ENCODE measurements at regions not wholly inside any gene's neighbourhood (a gene's known extent, or its start where the extent isn't known, plus 50 kb on each side); places are given as distances from the start of the nearest gene placed in this dataset.

DNA sequence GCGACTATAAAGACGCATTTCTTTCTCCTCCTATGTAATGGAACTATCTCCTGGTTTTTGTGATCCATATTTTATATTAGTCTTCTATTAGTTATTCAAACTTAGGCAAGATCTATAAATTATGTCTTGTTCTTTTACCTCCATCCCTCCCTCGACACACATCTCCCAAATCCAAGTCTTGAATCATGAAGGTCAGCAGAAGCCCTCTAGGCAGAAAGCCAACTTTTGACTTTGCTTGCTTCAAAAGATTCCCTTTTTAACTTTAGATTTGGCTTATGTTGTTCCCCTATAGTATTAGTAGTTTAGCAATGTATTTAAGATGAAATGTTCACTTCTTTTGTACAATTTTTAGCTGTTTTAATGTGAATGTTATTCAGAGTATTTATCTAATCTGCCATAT, 689.8 kb downstream of the SLC6A15 start:
- Histone ChIP-seq H3K9me3 (ENCODE audit: insufficient read depth, low read depth, low read length) (no peaks in the 10 kb centered on the region), H3K9ac (ENCODE audit: low read depth, low read length) (no peak overlapping the region), H3K36me3 (ENCODE audit: insufficient read depth, low read length) (no peaks in the 10 kb centered on the region), H3K27me3 (ENCODE audit: insufficient read depth, low read length) (no peaks in the 10 kb centered on the region), H3K4me1 (ENCODE audit: insufficient read depth, low read length) (no peaks in the 10 kb centered on the region), H3K27ac (ENCODE audit: low read depth, low read length) (no peak overlapping the region), H3K4me3 (ENCODE audit: low read length) (no peak overlapping the region)
- 96% methylated on average over 1 of the region's 3 CpGs for WGBS

- no peak overlapping the region for H3K9ac ChIP-seq (ENCODE audit: low read depth, low read length)
- H3K36me3 ChIP-seq (ENCODE audit: insufficient read depth, low read length), result no peaks in the 10 kb centered on the region
- H3K27me3 ChIP-seq (ENCODE audit: insufficient read depth, low read length), result no peaks in the 10 kb centered on the region
- H3K27ac ChIP-seq (ENCODE audit: low read depth, low read length), result no peak overlapping the region
- no peaks in the 10 kb centered on the region for H3K4me1 ChIP-seq (ENCODE audit: insufficient read depth, low read length)
- no CpG with 5 or more reads among the region's 1 CpG for WGBS
- no peak overlapping the region for H3K4me3 ChIP-seq (ENCODE audit: low read length)
- H3K9me3 ChIP-seq (ENCODE audit: insufficient read depth, low read depth, low read length), result no peaks in the 10 kb centered on the region
Measured at GRCh38 chr12:84218406-84218805, 694.2 kb downstream of the SLC6A15 start.

GRCh38 chr12:84201976-84202375, 710.6 kb downstream of the SLC6A15 start:
- H3K36me3 ChIP-seq (ENCODE audit: insufficient read depth, low read length), result no peaks in the 10 kb centered on the region
- H3K4me1 ChIP-seq (ENCODE audit: insufficient read depth, low read length), result no peaks in the 10 kb centered on the region
- no peaks in the 10 kb centered on the region for H3K27me3 ChIP-seq (ENCODE audit: insufficient read depth, low read length)
- H3K4me3 ChIP-seq (ENCODE audit: low read length), result no peak overlapping the region
- 96% methylated on average over 2 of the region's 2 CpGs for WGBS
- H3K9me3 ChIP-seq (ENCODE audit: insufficient read depth, low read depth, low read length), result no peaks in the 10 kb centered on the region
- H3K9ac ChIP-seq (ENCODE audit: low read depth, low read length), result no peak overlapping the region
- H3K27ac ChIP-seq (ENCODE audit: low read depth, low read length), result no peak overlapping the region

DNA sequence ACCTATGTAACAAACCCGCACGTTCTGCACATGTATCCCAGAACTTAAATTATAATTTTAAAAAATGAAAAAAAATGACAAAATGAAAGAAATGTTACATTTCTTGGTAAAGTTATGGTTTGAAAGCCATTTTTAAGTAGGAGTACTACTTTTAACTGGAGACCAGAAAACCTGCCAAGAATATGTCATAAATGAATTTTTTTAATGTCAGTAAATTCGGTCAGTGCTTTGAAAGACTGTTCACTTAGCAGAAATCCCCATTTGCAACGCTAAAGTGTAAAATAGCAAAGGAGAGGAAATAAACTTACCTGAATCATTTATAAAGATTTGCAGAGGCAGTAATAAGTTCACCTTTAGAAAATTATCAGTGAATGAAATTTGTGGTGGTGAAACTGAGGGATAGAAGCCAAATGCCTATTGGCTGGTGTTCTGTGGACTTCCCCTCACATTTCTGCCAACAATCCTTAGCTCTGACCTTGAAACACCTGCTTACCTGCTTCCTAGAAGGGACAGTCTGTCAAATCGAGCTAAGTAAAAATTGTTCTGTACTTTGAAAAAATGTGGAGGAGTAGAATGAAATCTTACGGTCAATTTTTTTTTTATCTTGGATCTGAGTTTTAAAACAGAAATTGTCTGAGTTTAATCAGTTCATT, 714.2 kb downstream of the SLC6A15 start:
- Histone ChIP-seq H3K4me1 (ENCODE audit: insufficient read depth, low read length) (no peaks in the 10 kb centered on the region), H3K27ac (ENCODE audit: low read depth, low read length) (no peak overlapping the region), H3K27me3 (ENCODE audit: insufficient read depth, low read length) (no peaks in the 10 kb centered on the region), H3K9me3 (ENCODE audit: insufficient read depth, low read depth, low read length) (no peaks in the 10 kb centered on the region), H3K36me3 (ENCODE audit: insufficient read depth, low read length) (no peaks in the 10 kb centered on the region), H3K9ac (ENCODE audit: low read depth, low read length) (no peak overlapping the region), H3K4me3 (ENCODE audit: low read length) (no peak overlapping the region)
- 96% methylated on average over 4 of the region's 6 CpGs for WGBS

GRCh38 chr12:84191779-84192178, 720.8 kb downstream of the SLC6A15 start:
- H3K27ac ChIP-seq (ENCODE audit: low read depth, low read length), result no peak overlapping the region
- 71% methylated on average over 3 of the region's 3 CpGs for whole genome bisulfite sequencing
- H3K4me3 ChIP-seq (ENCODE audit: low read length), result no peak overlapping the region
- no peaks in the 10 kb centered on the region for H3K9me3 ChIP-seq (ENCODE audit: insufficient read depth, low read depth, low read length)
- no peak overlapping the region for H3K9ac ChIP-seq (ENCODE audit: low read depth, low read length)
- no peaks in the 10 kb centered on the region for H3K36me3 ChIP-seq (ENCODE audit: insufficient read depth, low read length)
- no peaks in the 10 kb centered on the region for H3K27me3 ChIP-seq (ENCODE audit: insufficient read depth, low read length)
- H3K4me1 ChIP-seq (ENCODE audit: insufficient read depth, low read length), result no peaks in the 10 kb centered on the region

- no peak overlapping the region for H3K4me3 ChIP-seq (ENCODE audit: low read length)
- H3K9ac ChIP-seq (ENCODE audit: low read depth, low read length), result no peak overlapping the region
- no peak overlapping the region for H3K27ac ChIP-seq (ENCODE audit: low read depth, low read length)
- WGBS, result 100% methylated on average over 1 of the region's 1 CpG
- H3K36me3 ChIP-seq (ENCODE audit: insufficient read depth, low read length), result no peaks in the 10 kb centered on the region
- no peaks in the 10 kb centered on the region for H3K9me3 ChIP-seq (ENCODE audit: insufficient read depth, low read depth, low read length)
- H3K4me1 ChIP-seq (ENCODE audit: insufficient read depth, low read length), result no peaks in the 10 kb centered on the region
- no peaks in the 10 kb centered on the region for H3K27me3 ChIP-seq (ENCODE audit: insufficient read depth, low read length)
Measured at GRCh38 chr12:84186433-84186832, 726.2 kb downstream of the SLC6A15 start.

- H3K4me1 ChIP-seq (ENCODE audit: insufficient read depth, low read length), result no peaks in the 10 kb centered on the region
- no peak overlapping the region for H3K9ac ChIP-seq (ENCODE audit: low read depth, low read length)
- H3K27ac ChIP-seq (ENCODE audit: low read depth, low read length), result no peak overlapping the region
- no peaks in the 10 kb centered on the region for H3K36me3 ChIP-seq (ENCODE audit: insufficient read depth, low read length)
- no peaks in the 10 kb centered on the region for H3K27me3 ChIP-seq (ENCODE audit: insufficient read depth, low read length)
- 98% methylated on average over 2 of the region's 2 CpGs for WGBS
- no peaks in the 10 kb centered on the region for H3K9me3 ChIP-seq (ENCODE audit: insufficient read depth, low read depth, low read length)
- no peak overlapping the region for H3K4me3 ChIP-seq (ENCODE audit: low read length)
Measured at GRCh38 chr12:84183576-84183975, 729.0 kb downstream of the SLC6A15 start.

- no peaks in the 10 kb centered on the region for H3K27me3 ChIP-seq (ENCODE audit: insufficient read depth, low read length)
- no peak overlapping the region for H3K4me3 ChIP-seq (ENCODE audit: low read length)
- H3K9ac ChIP-seq (ENCODE audit: low read depth, low read length), result no peak overlapping the region
- WGBS, result 96% methylated on average over 5 of the region's 5 CpGs
- no peaks in the 10 kb centered on the region for H3K4me1 ChIP-seq (ENCODE audit: insufficient read depth, low read length)
- H3K27ac ChIP-seq (ENCODE audit: low read depth, low read length), result no peak overlapping the region
- no peaks in the 10 kb centered on the region for H3K9me3 ChIP-seq (ENCODE audit: insufficient read depth, low read depth, low read length)
- no peaks in the 10 kb centered on the region for H3K36me3 ChIP-seq (ENCODE audit: insufficient read depth, low read length)
Measured at GRCh38 chr12:84174115-84174514, 738.5 kb downstream of the SLC6A15 start.

DNA sequence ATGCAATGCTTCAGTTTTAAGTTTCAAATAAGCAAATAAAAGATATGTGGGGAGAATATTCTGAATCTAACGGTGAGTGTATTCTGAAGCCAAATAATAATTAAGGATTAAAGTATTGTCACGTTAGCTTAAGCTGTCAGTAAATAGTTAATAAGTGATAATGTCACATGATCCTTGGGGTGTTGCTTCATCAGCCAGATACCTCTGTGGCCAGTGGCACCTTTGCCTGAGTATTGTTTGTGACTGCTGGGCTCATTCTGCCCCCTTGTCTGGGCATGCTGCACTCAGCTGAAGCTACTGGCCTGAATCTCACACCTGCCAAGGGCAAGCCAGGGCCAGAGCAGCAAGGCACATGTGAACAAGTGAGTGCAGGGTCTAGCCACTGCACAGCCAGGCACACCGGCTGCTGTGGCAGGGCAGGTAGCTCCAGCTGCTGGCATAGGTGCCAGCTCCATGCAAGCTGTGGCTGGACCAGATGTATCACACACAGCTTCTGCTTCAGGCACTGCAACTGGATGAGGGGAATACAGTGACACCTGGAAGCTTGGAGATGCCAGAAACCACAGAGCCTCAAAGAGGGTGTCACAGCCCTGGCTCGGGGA, 739.7 kb downstream of the SLC6A15 start:
- Histone ChIP-seq H3K27ac (ENCODE audit: low read depth, low read length) (no peak overlapping the region), H3K4me3 (ENCODE audit: low read length) (no peak overlapping the region)
- 97% methylated on average over 4 of the region's 4 CpGs for WGBS

GRCh38 chr12:84166812-84167211, 745.8 kb downstream of the SLC6A15 start:
- H3K9ac ChIP-seq (ENCODE audit: low read depth, low read length), result no peak overlapping the region
- WGBS, result 85% methylated on average over 1 of the region's 1 CpG
- no peak overlapping the region for H3K27ac ChIP-seq (ENCODE audit: low read depth, low read length)
- H3K4me1 ChIP-seq (ENCODE audit: insufficient read depth, low read length), result no peaks in the 10 kb centered on the region
- no peak overlapping the region for H3K4me3 ChIP-seq (ENCODE audit: low read length)
- H3K27me3 ChIP-seq (ENCODE audit: insufficient read depth, low read length), result no peaks in the 10 kb centered on the region
- H3K36me3 ChIP-seq (ENCODE audit: insufficient read depth, low read length), result no peaks in the 10 kb centered on the region
- H3K9me3 ChIP-seq (ENCODE audit: insufficient read depth, low read depth, low read length), result no peaks in the 10 kb centered on the region

More for the DNA sequence above, 739.7 kb downstream of the SLC6A15 start:
- Histone ChIP-seq H3K36me3 (ENCODE audit: insufficient read depth, low read length) (no peaks in the 10 kb centered on the region), H3K9me3 (ENCODE audit: insufficient read depth, low read depth, low read length) (no peaks in the 10 kb centered on the region), H3K27me3 (ENCODE audit: insufficient read depth, low read length) (no peaks in the 10 kb centered on the region), H3K4me1 (ENCODE audit: insufficient read depth, low read length) (no peaks in the 10 kb centered on the region), H3K9ac (ENCODE audit: low read depth, low read length) (no peak overlapping the region)

DNA sequence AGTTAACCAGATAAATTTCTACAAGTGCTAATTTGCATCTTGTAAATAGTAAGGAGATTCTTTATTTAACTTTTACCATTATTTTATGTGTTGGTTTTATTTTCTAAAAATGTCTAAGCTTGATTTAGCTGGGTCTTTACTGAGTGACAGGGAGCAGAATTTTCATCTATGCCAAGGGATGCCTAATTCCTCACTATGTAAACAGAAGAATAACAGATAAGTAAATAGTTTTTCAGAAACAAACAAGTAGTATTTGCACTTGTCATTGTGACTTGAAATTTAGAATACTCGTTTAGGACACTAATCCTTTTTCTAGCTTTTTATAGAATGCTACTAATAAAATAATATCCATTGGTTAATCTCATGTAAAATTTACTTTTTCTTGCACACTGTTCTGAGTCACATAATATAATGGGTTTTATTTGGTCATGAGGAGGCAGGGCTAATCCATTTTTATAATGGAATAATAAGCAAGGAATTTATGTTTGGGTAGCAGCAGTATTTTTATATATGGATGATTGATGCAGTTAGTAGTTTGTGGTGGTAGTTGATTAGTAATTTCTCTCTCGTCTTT, 746.5 kb downstream of the SLC6A15 start:
- 100% methylated on average over 1 of the region's 2 CpGs for WGBS
- H3K9me3 ChIP-seq (ENCODE audit: insufficient read depth, low read depth, low read length), result no peaks in the 10 kb centered on the region

More for the DNA sequence above, 746.5 kb downstream of the SLC6A15 start:
- no peak overlapping the region for H3K27ac ChIP-seq (ENCODE audit: low read depth, low read length)
- H3K36me3 ChIP-seq (ENCODE audit: insufficient read depth, low read length), result no peaks in the 10 kb centered on the region
- H3K4me1 ChIP-seq (ENCODE audit: insufficient read depth, low read length), result no peaks in the 10 kb centered on the region
- H3K4me3 ChIP-seq (ENCODE audit: low read length), result no peak overlapping the region
- no peaks in the 10 kb centered on the region for H3K27me3 ChIP-seq (ENCODE audit: insufficient read depth, low read length)
- no peak overlapping the region for H3K9ac ChIP-seq (ENCODE audit: low read depth, low read length)

Measured in HUES64 (cell line).